ENCODE measurements at regions not wholly inside any gene's neighbourhood (a gene's known extent, or its start where the extent isn't known, plus 50 kb on each side); places are given as distances from the start of the nearest gene placed in this dataset.

DNA sequence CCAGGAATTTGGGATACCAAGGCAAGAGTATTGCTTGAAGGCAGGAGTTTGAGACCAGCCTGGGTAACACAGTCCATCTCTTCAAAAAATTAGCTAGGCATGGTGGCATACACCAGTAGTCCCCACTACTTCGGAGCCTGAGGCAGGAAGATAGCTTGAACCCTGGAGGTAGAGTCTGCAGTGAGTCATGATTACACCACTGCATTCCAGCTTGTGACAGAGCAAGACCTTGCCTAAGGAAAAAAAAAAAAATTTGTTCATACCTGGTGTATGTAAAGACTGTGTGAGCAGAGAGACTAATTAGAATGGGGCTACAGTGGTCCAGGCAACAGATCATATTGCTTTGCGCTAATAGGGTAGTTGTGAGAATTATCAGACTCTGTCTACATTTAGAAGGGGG, 778.3 kb upstream of the PCDH20 start:
- WGBS, 2 experiments (ENCODE audit: extremely low coverage in 2 of 2, insufficient read length in 1 of 2), result 100% methylated on average over 1 of the region's 2 CpGs; no CpG with 5 or more reads in 1 of the 2 experiments
- H2AK5ac ChIP-seq (ENCODE audit: low read depth, low read length), result no peak overlapping the region
- H3K27ac ChIP-seq (ENCODE audit: insufficient read depth, low read length), result no peak overlapping the region
- H4K5ac ChIP-seq (ENCODE audit: low read depth, low read length), result no peak overlapping the region
- ChIA-PET POLR2A (ENCODE audit: unreplicated experiment) (no interaction called here), CTCF (no interaction called here)
- DNase-seq, result no peak
- BruUV-seq (replicated peaks), result no TSS peak
- TF ChIP-seq MXI1 (IDR thresholded peaks at IDR 0.05; ENCODE audit: borderline replicate concordance, low read depth, low read length) (no peak), RFX5 (IDR thresholded peaks at IDR 0.05; ENCODE audit: low read depth, low read length) (no peak), RAD21 (IDR thresholded peaks at IDR 0.05; ENCODE audit: low read length) (no peak), NFE2L2 (IDR thresholded peaks at IDR 0.05; ENCODE audit: low read depth, low read length) (no peak), FOS (IDR thresholded peaks at IDR 0.05; ENCODE audit: low read depth, low read length) (no peak), MAFK (IDR thresholded peaks at IDR 0.05; ENCODE audit: low read depth, low read length) (no peak), CTCF (conservative IDR thresholded peaks at IDR 0.05; ENCODE audit: low read depth, low read length) (no peak), CEBPB (IDR thresholded peaks at IDR 0.05; ENCODE audit: low read depth, low read length) (no peak), USF2 (IDR thresholded peaks at IDR 0.05; ENCODE audit: low read depth, low read length) (no peak), POLR2A (IDR thresholded peaks at IDR 0.05; ENCODE audit: low read depth, low read length) (no peak), BHLHE40 (IDR thresholded peaks at IDR 0.05; ENCODE audit: low read depth, low read length) (no peak), RCOR1 (IDR thresholded peaks at IDR 0.05; ENCODE audit: insufficient replicate concordance, low read length) (no peak), MAZ (IDR thresholded peaks at IDR 0.05; ENCODE audit: borderline replicate concordance, low read depth, low read length) (no peak), SMC3 (IDR thresholded peaks at IDR 0.05; ENCODE audit: low read depth, low read length) (no peak), CHD1 (IDR thresholded peaks at IDR 0.05; ENCODE audit: low read depth, low read length) (no peak)
- TF ChIP-seq, protein P1, sequence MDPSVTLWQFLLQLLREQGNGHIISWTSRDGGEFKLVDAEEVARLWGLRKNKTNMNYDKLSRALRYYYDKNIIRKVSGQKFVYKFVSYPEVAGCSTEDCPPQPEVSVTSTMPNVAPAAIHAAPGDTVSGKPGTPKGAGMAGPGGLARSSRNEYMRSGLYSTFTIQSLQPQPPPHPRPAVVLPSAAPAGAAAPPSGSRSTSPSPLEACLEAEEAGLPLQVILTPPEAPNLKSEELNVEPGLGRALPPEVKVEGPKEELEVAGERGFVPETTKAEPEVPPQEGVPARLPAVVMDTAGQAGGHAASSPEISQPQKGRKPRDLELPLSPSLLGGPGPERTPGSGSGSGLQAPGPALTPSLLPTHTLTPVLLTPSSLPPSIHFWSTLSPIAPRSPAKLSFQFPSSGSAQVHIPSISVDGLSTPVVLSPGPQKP (IDR thresholded peaks at IDR 0.05; ENCODE audit: borderline replicate concordance, low read depth, low read length), result no peak
- no peak overlapping the region for H3K4me2 ChIP-seq (ENCODE audit: low read depth, low read length)
- no peak overlapping the region for H2AFZ ChIP-seq (replicated peaks; ENCODE audit: low read length, poor library complexity)
- H3K9me1 ChIP-seq (ENCODE audit: insufficient read depth, low read length), result no peaks in the 10 kb centered on the region
- no peaks in the 10 kb centered on the region for H3K4me1 ChIP-seq (ENCODE audit: control insufficient read depth, insufficient read depth, low read length)
- no peaks in the 10 kb centered on the region for H4K20me1 ChIP-seq (ENCODE audit: insufficient read depth, low read length)
- no peak overlapping the region for H2BK15ac ChIP-seq (ENCODE audit: low read depth, low read length)
- H3K23ac ChIP-seq (ENCODE audit: low read depth, low read length), result no peak overlapping the region
- in situ Hi-C loops (cut with MboI; ENCODE audit: low sequenced_read_pairs) (no loop called here), dilution Hi-C loops (cut with HindIII; ENCODE audit: low sequenced_read_pairs, unreplicated experiment) (no loop called here), intact Hi-C loops (cut with micrococcal nuclease) (no loop called here)
- no peak overlapping the region for H3K4ac ChIP-seq (ENCODE audit: low read depth, low read length)
- H3K36me3 ChIP-seq (ENCODE audit: control insufficient read depth, insufficient read depth, low read length), result no peaks in the 10 kb centered on the region
- no peak overlapping the region for H4K91ac ChIP-seq (ENCODE audit: insufficient read depth, low read depth, low read length)
- H3K4me3 ChIP-seq (ENCODE audit: insufficient read depth, low read depth, low read length), result no peak overlapping the region
- no peak overlapping the region for H3K56ac ChIP-seq (ENCODE audit: extremely low read depth, insufficient read depth, low read length)
- no peak overlapping the region for H2BK5ac ChIP-seq (ENCODE audit: low read depth, low read length, poor library complexity, severe bottlenecking)
- no peak overlapping the region for H3K9ac ChIP-seq (ENCODE audit: low read depth, low read length)
- no peak overlapping the region for H3K18ac ChIP-seq (ENCODE audit: low read depth, low read length)
- H3K14ac ChIP-seq (replicated peaks; ENCODE audit: low read depth, low read length), result no peak overlapping the region
- no peaks in the 10 kb centered on the region for H3K79me1 ChIP-seq (ENCODE audit: low read depth in 1 of 2, low read length in 2 of 2)
- H3K9me3 ChIP-seq (ENCODE audit: control insufficient read depth, insufficient read depth, low read length), result peaks cover 3% of the 10 kb centered on the region; the same call in 1 of the 2 replicates
- no peak overlapping the region for H2BK120ac ChIP-seq (ENCODE audit: low read depth, low read length)
- no peak overlapping the region for H2BK20ac ChIP-seq (ENCODE audit: low read depth, low read length)
- H4K8ac ChIP-seq (ENCODE audit: low read depth in 2 of 2, low read length in 2 of 2), result no peak overlapping the region
- no peaks in the 10 kb centered on the region for H3K27me3 ChIP-seq (ENCODE audit: control insufficient read depth, insufficient read depth, low read length)
- H2AK9ac ChIP-seq (replicated peaks; ENCODE audit: low read depth, low read length, poor library complexity), result no peak overlapping the region
- no peak for ATAC-seq (ENCODE audit: low read depth)
